ENCODE measurements at regions not wholly inside any gene's neighbourhood (a gene's known extent, or its start where the extent isn't known, plus 50 kb on each side); places are given as distances from the start of the nearest gene placed in this dataset.

- H3K4me3 ChIP-seq (ENCODE audit: low read depth in 1 of 2, low read length in 2 of 2): no peak overlapping the region
- H3K9me3 ChIP-seq (ENCODE audit: low read length): no peaks in the 10 kb centered on the region
- H3K9ac ChIP-seq (ENCODE audit: low read length): no peak overlapping the region
- no peaks in the 10 kb centered on the region for H3K4me1 ChIP-seq (ENCODE audit: insufficient read depth, low read length)
- no peak overlapping the region for H3K27ac ChIP-seq (ENCODE audit: low read depth, low read length)
- no peaks in the 10 kb centered on the region for H3K27me3 ChIP-seq (ENCODE audit: control insufficient read depth in 1 of 2, insufficient read depth in 2 of 2, low read length in 2 of 2)
- no peaks in the 10 kb centered on the region for H3K36me3 ChIP-seq (ENCODE audit: insufficient read depth, low read length)
Observed at GRCh38 chr2:21254170-21254965, 130.6 kb downstream of the TDRD15 start.

DNA sequence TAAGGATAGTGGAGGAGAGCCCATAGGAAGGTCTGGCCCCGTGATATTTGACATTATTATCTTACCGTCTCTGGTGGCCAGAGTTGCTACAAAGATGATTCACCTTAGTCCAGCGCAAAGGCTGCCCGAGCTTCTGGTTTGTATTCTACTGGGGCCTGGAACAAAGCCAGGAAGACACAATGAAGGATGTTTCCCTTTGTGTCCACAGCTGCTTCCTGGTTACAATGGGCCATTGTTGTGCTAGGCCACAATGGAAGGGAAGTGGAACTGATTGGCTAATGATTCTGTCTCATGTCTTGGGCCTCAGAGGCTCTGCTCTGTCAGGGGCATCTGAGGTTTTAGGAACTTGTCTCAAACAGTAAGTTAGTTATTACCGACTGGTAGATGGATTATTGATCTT is 132.2 kb downstream of the TDRD15 start:
- Histone ChIP-seq H3K27me3 (ENCODE audit: control insufficient read depth in 1 of 2, insufficient read depth in 2 of 2, low read length in 2 of 2) (no peaks in the 10 kb centered on the region), H3K27ac (ENCODE audit: low read depth, low read length) (no peak overlapping the region), H3K4me1 (ENCODE audit: insufficient read depth, low read length) (no peaks in the 10 kb centered on the region), H3K36me3 (ENCODE audit: insufficient read depth, low read length) (no peaks in the 10 kb centered on the region), H3K9me3 (ENCODE audit: low read length) (no peaks in the 10 kb centered on the region), H3K9ac (ENCODE audit: low read length) (no peak overlapping the region), H3K4me3 (ENCODE audit: low read depth in 1 of 2, low read length in 2 of 2) (no peak overlapping the region)

DNA sequence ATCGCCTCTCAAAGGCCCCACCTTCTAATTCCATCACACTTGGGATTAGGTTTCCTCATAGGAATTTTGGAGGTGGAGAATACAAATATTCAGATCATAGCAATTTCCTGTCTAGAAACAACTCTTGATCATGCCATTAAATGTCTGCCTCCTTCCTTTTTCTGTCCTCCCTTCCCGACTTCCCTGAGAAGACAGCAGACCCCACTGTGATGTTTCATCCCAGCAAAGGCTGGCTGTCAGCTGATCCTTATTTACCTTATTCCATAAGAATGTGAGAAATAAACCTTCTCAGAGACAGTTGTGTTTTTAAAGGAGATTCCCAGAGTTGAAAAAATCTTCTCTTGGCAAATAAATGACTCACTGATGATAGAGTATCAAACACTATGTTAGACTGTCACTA is 133.9 kb downstream of the TDRD15 start:
- Histone ChIP-seq H3K4me1 (ENCODE audit: insufficient read depth, low read length) (no peaks in the 10 kb centered on the region), H3K36me3 (ENCODE audit: insufficient read depth, low read length) (no peaks in the 10 kb centered on the region), H3K9ac (ENCODE audit: low read length) (no peak overlapping the region), H3K4me3 (ENCODE audit: low read depth in 1 of 2, low read length in 2 of 2) (no peak overlapping the region), H3K27ac (ENCODE audit: low read depth, low read length) (no peak overlapping the region), H3K9me3 (ENCODE audit: low read length) (no peaks in the 10 kb centered on the region), H3K27me3 (ENCODE audit: control insufficient read depth in 1 of 2, insufficient read depth in 2 of 2, low read length in 2 of 2) (no peaks in the 10 kb centered on the region)

DNA sequence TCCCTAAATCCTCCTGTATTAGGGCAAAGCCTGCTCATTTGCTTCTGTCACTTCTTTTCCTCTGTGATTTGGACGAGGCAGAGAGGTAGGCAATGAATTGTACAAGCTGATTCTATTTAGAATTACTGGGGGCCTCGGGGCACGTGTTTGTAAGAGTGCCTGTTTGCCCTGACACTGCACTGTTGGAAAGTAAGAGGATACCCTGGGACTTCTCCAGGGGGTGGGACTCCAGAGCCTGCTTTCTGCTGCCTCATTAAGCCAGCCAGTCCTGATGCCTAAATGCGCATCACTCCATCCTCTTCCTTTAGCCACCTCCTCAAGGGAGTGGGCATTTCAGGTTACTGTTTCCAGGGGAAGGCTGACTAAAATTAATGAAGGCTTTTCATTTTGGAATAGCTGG is 134.3 kb downstream of the TDRD15 start:
- Histone ChIP-seq H3K27me3 (ENCODE audit: control insufficient read depth in 1 of 2, insufficient read depth in 2 of 2, low read length in 2 of 2) (no peaks in the 10 kb centered on the region), H3K4me3 (ENCODE audit: low read depth in 1 of 2, low read length in 2 of 2) (no peak overlapping the region), H3K9me3 (ENCODE audit: low read length) (no peaks in the 10 kb centered on the region), H3K4me1 (ENCODE audit: insufficient read depth, low read length) (no peaks in the 10 kb centered on the region), H3K36me3 (ENCODE audit: insufficient read depth, low read length) (no peaks in the 10 kb centered on the region), H3K9ac (ENCODE audit: low read length) (no peak overlapping the region), H3K27ac (ENCODE audit: low read depth, low read length) (no peak overlapping the region)

- H3K36me3 ChIP-seq (ENCODE audit: insufficient read depth, low read length): no peaks in the 10 kb centered on the region
- no peak overlapping the region for H3K4me3 ChIP-seq (ENCODE audit: low read depth in 1 of 2, low read length in 2 of 2)
- H3K27me3 ChIP-seq (ENCODE audit: control insufficient read depth in 1 of 2, insufficient read depth in 2 of 2, low read length in 2 of 2): no peaks in the 10 kb centered on the region
- H3K9me3 ChIP-seq (ENCODE audit: low read length): no peaks in the 10 kb centered on the region
- H3K9ac ChIP-seq (ENCODE audit: low read length): no peak overlapping the region
- no peaks in the 10 kb centered on the region for H3K4me1 ChIP-seq (ENCODE audit: insufficient read depth, low read length)
- H3K27ac ChIP-seq (ENCODE audit: low read depth, low read length): no peak overlapping the region
Observed at GRCh38 chr2:21260311-21260710, 136.5 kb downstream of the TDRD15 start.

DNA sequence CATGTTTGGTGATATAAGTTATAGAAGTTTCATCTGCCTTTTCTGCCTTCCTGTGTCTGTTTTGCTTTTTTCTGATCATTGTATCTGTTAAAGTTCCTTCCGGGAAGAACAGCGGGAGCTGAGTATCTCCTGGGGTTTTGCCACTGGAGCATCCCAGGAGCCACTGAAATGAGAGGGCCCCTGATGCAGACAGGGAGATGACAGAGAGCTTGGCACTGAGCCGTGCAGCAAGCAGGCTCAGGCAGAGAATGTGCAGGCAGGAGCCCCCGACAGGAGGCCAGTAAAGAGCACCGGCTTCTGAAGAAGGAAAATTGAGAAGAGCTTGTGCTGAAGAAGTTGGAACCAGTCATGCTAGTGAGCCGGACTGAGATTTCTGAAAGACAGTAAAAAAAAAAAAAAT is 137.8 kb downstream of the TDRD15 start:
- Histone ChIP-seq H3K9ac (ENCODE audit: low read length) (no peak overlapping the region), H3K27ac (ENCODE audit: low read depth, low read length) (no peak overlapping the region), H3K4me3 (ENCODE audit: low read depth in 1 of 2, low read length in 2 of 2) (no peak overlapping the region), H3K36me3 (ENCODE audit: insufficient read depth, low read length) (no peaks in the 10 kb centered on the region), H3K4me1 (ENCODE audit: insufficient read depth, low read length) (no peaks in the 10 kb centered on the region), H3K9me3 (ENCODE audit: low read length) (no peaks in the 10 kb centered on the region), H3K27me3 (ENCODE audit: control insufficient read depth in 1 of 2, insufficient read depth in 2 of 2, low read length in 2 of 2) (no peaks in the 10 kb centered on the region)

- no peak overlapping the region for H3K27ac ChIP-seq (ENCODE audit: low read depth, low read length)
- no peaks in the 10 kb centered on the region for H3K27me3 ChIP-seq (ENCODE audit: control insufficient read depth in 1 of 2, insufficient read depth in 2 of 2, low read length in 2 of 2)
- H3K9me3 ChIP-seq (ENCODE audit: low read length): no peaks in the 10 kb centered on the region
- no peak overlapping the region for H3K9ac ChIP-seq (ENCODE audit: low read length)
- H3K4me1 ChIP-seq (ENCODE audit: insufficient read depth, low read length): no peaks in the 10 kb centered on the region
- no peak overlapping the region for H3K4me3 ChIP-seq (ENCODE audit: low read depth in 1 of 2, low read length in 2 of 2)
- no peaks in the 10 kb centered on the region for H3K36me3 ChIP-seq (ENCODE audit: insufficient read depth, low read length)
Observed at GRCh38 chr2:21262426-21262940, 138.7 kb downstream of the TDRD15 start.

- H3K4me3 ChIP-seq (ENCODE audit: low read depth in 1 of 2, low read length in 2 of 2): no peak overlapping the region
- no peak overlapping the region for H3K27ac ChIP-seq (ENCODE audit: low read depth, low read length)
- H3K27me3 ChIP-seq (ENCODE audit: control insufficient read depth in 1 of 2, insufficient read depth in 2 of 2, low read length in 2 of 2): no peaks in the 10 kb centered on the region
- no peaks in the 10 kb centered on the region for H3K9me3 ChIP-seq (ENCODE audit: low read length)
- no peaks in the 10 kb centered on the region for H3K36me3 ChIP-seq (ENCODE audit: insufficient read depth, low read length)
- H3K9ac ChIP-seq (ENCODE audit: low read length): no peak overlapping the region
- no peaks in the 10 kb centered on the region for H3K4me1 ChIP-seq (ENCODE audit: insufficient read depth, low read length)
Observed at GRCh38 chr2:21263622-21264021, 139.9 kb downstream of the TDRD15 start.

- Histone ChIP-seq H3K4me3 (ENCODE audit: low read depth in 1 of 2, low read length in 2 of 2) (no peak overlapping the region), H3K9me3 (ENCODE audit: low read length) (no peaks in the 10 kb centered on the region), H3K36me3 (ENCODE audit: insufficient read depth, low read length) (no peaks in the 10 kb centered on the region), H3K4me1 (ENCODE audit: insufficient read depth, low read length) (peaks cover 8% of the 10 kb centered on the region), H3K27ac (ENCODE audit: low read depth, low read length) (no peak overlapping the region), H3K9ac (ENCODE audit: low read length) (no peak overlapping the region), H3K27me3 (ENCODE audit: control insufficient read depth in 1 of 2, insufficient read depth in 2 of 2, low read length in 2 of 2) (no peaks in the 10 kb centered on the region)
Observed at GRCh38 chr2:21265752-21266151, 142.0 kb downstream of the TDRD15 start.

- H3K27ac ChIP-seq (ENCODE audit: low read depth, low read length): no peak overlapping the region
- peaks cover 13% of the 10 kb centered on the region for H3K4me1 ChIP-seq (ENCODE audit: insufficient read depth, low read length)
- no peaks in the 10 kb centered on the region for H3K9me3 ChIP-seq (ENCODE audit: low read length)
- no peak overlapping the region for H3K9ac ChIP-seq (ENCODE audit: low read length)
- no peaks in the 10 kb centered on the region for H3K27me3 ChIP-seq (ENCODE audit: control insufficient read depth in 1 of 2, insufficient read depth in 2 of 2, low read length in 2 of 2)
- no peak overlapping the region for H3K4me3 ChIP-seq (ENCODE audit: low read depth in 1 of 2, low read length in 2 of 2)
- no peaks in the 10 kb centered on the region for H3K36me3 ChIP-seq (ENCODE audit: insufficient read depth, low read length)
Observed at GRCh38 chr2:21267232-21267835, 143.6 kb downstream of the TDRD15 start.

- Histone ChIP-seq H3K4me1 (ENCODE audit: insufficient read depth, low read length) (peaks cover 13% of the 10 kb centered on the region), H3K27me3 (ENCODE audit: control insufficient read depth in 1 of 2, insufficient read depth in 2 of 2, low read length in 2 of 2) (no peaks in the 10 kb centered on the region), H3K9ac (ENCODE audit: low read length) (no peak overlapping the region), H3K36me3 (ENCODE audit: insufficient read depth, low read length) (no peaks in the 10 kb centered on the region), H3K27ac (ENCODE audit: low read depth, low read length) (no peak overlapping the region), H3K4me3 (ENCODE audit: low read depth in 1 of 2, low read length in 2 of 2) (no peak overlapping the region), H3K9me3 (ENCODE audit: low read length) (no peaks in the 10 kb centered on the region)
Observed at GRCh38 chr2:21268197-21268877, 144.6 kb downstream of the TDRD15 start.
